ENCODE measurements at regions not wholly inside any gene's neighbourhood (a gene's known extent, or its start where the extent isn't known, plus 50 kb on each side); places are given as distances from the start of the nearest gene placed in this dataset.

- intact Hi-C loops (cut with DNase I; ENCODE audit: low total_unique reads), result no loop called here
- no peak overlapping the region for H3K4me3 ChIP-seq (ENCODE audit: low read depth, poor library complexity, severe bottlenecking)
- DNase-seq (ENCODE audit: low spot score in 2 of 2), result no peak
- no peak for TF ChIP-seq CTCF (IDR thresholded peaks at IDR 0.05)
- no peak for TF ChIP-seq POLR2A (IDR thresholded peaks at IDR 0.05)
Measured at GRCh38 chr4:59024257-59024656, 1914.1 kb upstream of the IGFBP7 start.

- TF ChIP-seq CTCF (IDR thresholded peaks at IDR 0.05), result no peak
- TF ChIP-seq POLR2A (IDR thresholded peaks at IDR 0.05), result no peak
- intact Hi-C loops (cut with DNase I; ENCODE audit: low total_unique reads), result no loop called here
- no peak overlapping the region for H3K4me3 ChIP-seq (ENCODE audit: low read depth, poor library complexity, severe bottlenecking)
- 72 to 76% methylated on average over 1 of the region's 1 CpG for WGBS, 2 donors
- DNase-seq (ENCODE audit: low spot score in 2 of 2), result no peak
Measured at GRCh38 chr4:59037812-59038211, 1927.6 kb upstream of the IGFBP7 start.

GRCh38 chr4:59039046-59039445 lies 1928.9 kb upstream of the IGFBP7 start:
- no peak overlapping the region for H3K4me3 ChIP-seq (ENCODE audit: low read depth, poor library complexity, severe bottlenecking)
- no peak for DNase-seq (ENCODE audit: low spot score in 2 of 2)
- intact Hi-C loops (cut with DNase I; ENCODE audit: low total_unique reads), result no loop called here
- WGBS, 2 donors, result 93 to 97% methylated on average over 6 of the region's 6 CpGs
- TF ChIP-seq CTCF (IDR thresholded peaks at IDR 0.05), result no peak
- no peak for TF ChIP-seq POLR2A (IDR thresholded peaks at IDR 0.05)

- no peak overlapping the region for H3K4me3 ChIP-seq (ENCODE audit: low read depth, poor library complexity, severe bottlenecking)
- no peak for DNase-seq (ENCODE audit: low spot score in 2 of 2)
- WGBS, 2 donors, result 46 to 53% methylated on average over 5 of the region's 5 CpGs
- TF ChIP-seq POLR2A (IDR thresholded peaks at IDR 0.05) (no peak), CTCF (IDR thresholded peaks at IDR 0.05) (no peak)
- intact Hi-C loops (cut with DNase I; ENCODE audit: low total_unique reads), result no loop called here
Measured at GRCh38 chr4:59044286-59044900, 1934.2 kb upstream of the IGFBP7 start.

GRCh38 chr4:59054086-59054485 lies 1943.9 kb upstream of the IGFBP7 start:
- DNase-seq (ENCODE audit: low spot score in 2 of 2), result no peak
- H3K4me3 ChIP-seq (ENCODE audit: low read depth, poor library complexity, severe bottlenecking), result no peak overlapping the region
- TF ChIP-seq CTCF (IDR thresholded peaks at IDR 0.05) (no peak), POLR2A (IDR thresholded peaks at IDR 0.05) (no peak)
- WGBS, 2 donors, result 39 to 43% methylated on average over 1 of the region's 1 CpG
- intact Hi-C loops (cut with DNase I; ENCODE audit: low total_unique reads), result no loop called here

- intact Hi-C loops (cut with DNase I; ENCODE audit: low total_unique reads), result no loop called here
- no peak for DNase-seq (ENCODE audit: low spot score in 2 of 2)
- no peak overlapping the region for H3K4me3 ChIP-seq (ENCODE audit: low read depth, poor library complexity, severe bottlenecking)
- WGBS, 2 donors, result 84 to 90% methylated on average over 2 of the region's 2 CpGs
- TF ChIP-seq CTCF (IDR thresholded peaks at IDR 0.05), result no peak
- TF ChIP-seq POLR2A (IDR thresholded peaks at IDR 0.05), result no peak
Measured at GRCh38 chr4:59057804-59058203, 1947.6 kb upstream of the IGFBP7 start.

Measured in lower leg skin (tissue), 4 donors.